ENCODE measurements at regions not wholly inside any gene's neighbourhood (a gene's known extent, or its start where the extent isn't known, plus 50 kb on each side); places are given as distances from the start of the nearest gene placed in this dataset.
A peak's percentile ranks its signal among the peaks of the same experiment; 100 is the strongest.

GRCh38 chr6:27019651-27020552 lies 227.6 kb upstream of the PRSS16 start:
- Histone ChIP-seq H4K20me1 (ENCODE audit: insufficient read depth, low read length) (no peaks in the 10 kb centered on the region), H3F3A (ENCODE audit: insufficient read depth, low read length) (no peaks in the 10 kb centered on the region), H3K36me3 (ENCODE audit: insufficient read depth, low read length) (no peaks in the 10 kb centered on the region), H2AFZ (ENCODE audit: low read length) (no peak overlapping the region), H3K4me1 (ENCODE audit: insufficient read depth, low read length, severe bottlenecking) (no peaks in the 10 kb centered on the region), H3K27me3 (ENCODE audit: insufficient read depth, low read length) (no peaks in the 10 kb centered on the region; the same call in 1 of the 2 replicates), H3K27ac (ENCODE audit: low read depth, low read length, poor library complexity, severe bottlenecking) (no peak overlapping the region), H3K9ac (ENCODE audit: low read length) (no peak overlapping the region), H3K4me2 (ENCODE audit: low read length) (peak overlapping the region; percentile 9; the same call in 1 of the 2 replicates), H3K4me3 (ENCODE audit: low read depth, low read length, poor library complexity, severe bottlenecking) (peak overlapping the region; percentile 23), H3K79me2 (ENCODE audit: insufficient read depth, low read length) (no peaks in the 10 kb centered on the region), H3K9me3 (ENCODE audit: low read length) (no peaks in the 10 kb centered on the region), H3K9me2 (ENCODE audit: low read depth, low read length) (no peaks in the 10 kb centered on the region)
- TF ChIP-seq, protein P1, sequence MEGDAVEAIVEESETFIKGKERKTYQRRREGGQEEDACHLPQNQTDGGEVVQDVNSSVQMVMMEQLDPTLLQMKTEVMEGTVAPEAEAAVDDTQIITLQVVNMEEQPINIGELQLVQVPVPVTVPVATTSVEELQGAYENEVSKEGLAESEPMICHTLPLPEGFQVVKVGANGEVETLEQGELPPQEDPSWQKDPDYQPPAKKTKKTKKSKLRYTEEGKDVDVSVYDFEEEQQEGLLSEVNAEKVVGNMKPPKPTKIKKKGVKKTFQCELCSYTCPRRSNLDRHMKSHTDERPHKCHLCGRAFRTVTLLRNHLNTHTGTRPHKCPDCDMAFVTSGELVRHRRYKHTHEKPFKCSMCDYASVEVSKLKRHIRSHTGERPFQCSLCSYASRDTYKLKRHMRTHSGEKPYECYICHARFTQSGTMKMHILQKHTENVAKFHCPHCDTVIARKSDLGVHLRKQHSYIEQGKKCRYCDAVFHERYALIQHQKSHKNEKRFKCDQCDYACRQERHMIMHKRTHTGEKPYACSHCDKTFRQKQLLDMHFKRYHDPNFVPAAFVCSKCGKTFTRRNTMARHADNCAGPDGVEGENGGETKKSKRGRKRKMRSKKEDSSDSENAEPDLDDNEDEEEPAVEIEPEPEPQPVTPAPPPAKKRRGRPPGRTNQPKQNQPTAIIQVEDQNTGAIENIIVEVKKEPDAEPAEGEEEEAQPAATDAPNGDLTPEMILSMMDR (IDR thresholded peaks at IDR 0.05; ENCODE audit: low read length) = no peak
- no peak for TF ChIP-seq EZH2 (IDR thresholded peaks at IDR 0.05; ENCODE audit: borderline replicate concordance, low read length)

DNA sequence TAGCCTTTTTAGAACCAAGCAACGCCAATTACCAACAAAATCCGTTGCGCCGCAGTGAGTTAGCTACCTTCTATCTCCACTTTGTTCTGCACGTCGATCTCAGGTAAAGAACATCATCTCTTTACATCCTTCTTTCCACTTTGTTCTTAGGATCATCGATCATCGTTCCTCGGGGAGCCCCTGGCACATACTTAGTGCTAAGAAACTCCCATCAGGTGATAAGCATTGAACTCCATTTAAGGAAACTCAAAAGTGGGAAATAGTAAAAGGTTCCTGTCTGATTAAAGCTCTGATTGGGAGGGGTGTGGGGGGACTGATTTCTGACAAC lies 227.0 kb upstream of the PRSS16 start:
- H3K27ac ChIP-seq (ENCODE audit: low read depth, low read length, poor library complexity, severe bottlenecking) = no peak overlapping the region

GRCh38 chr6:27023664-27024063 lies 223.8 kb upstream of the PRSS16 start:
- Histone ChIP-seq H3K27me3 (ENCODE audit: insufficient read depth, low read length) (no peaks in the 10 kb centered on the region; the same call in 1 of the 2 replicates), H4K20me1 (ENCODE audit: insufficient read depth, low read length) (no peaks in the 10 kb centered on the region), H3K4me2 (ENCODE audit: low read length) (no peak overlapping the region), H3K9me3 (ENCODE audit: low read length) (no peaks in the 10 kb centered on the region), H3F3A (ENCODE audit: insufficient read depth, low read length) (no peaks in the 10 kb centered on the region), H3K36me3 (ENCODE audit: insufficient read depth, low read length) (no peaks in the 10 kb centered on the region), H3K9me2 (ENCODE audit: low read depth, low read length) (no peaks in the 10 kb centered on the region), H3K4me3 (ENCODE audit: low read depth, low read length, poor library complexity, severe bottlenecking) (no peak overlapping the region), H3K27ac (ENCODE audit: low read depth, low read length, poor library complexity, severe bottlenecking) (no peak overlapping the region), H3K9ac (ENCODE audit: low read length) (no peak overlapping the region), H3K4me1 (ENCODE audit: insufficient read depth, low read length, severe bottlenecking) (no peaks in the 10 kb centered on the region), H3K79me2 (ENCODE audit: insufficient read depth, low read length) (no peaks in the 10 kb centered on the region), H2AFZ (ENCODE audit: low read length) (no peak overlapping the region)
- no peak for TF ChIP-seq EZH2 (IDR thresholded peaks at IDR 0.05; ENCODE audit: borderline replicate concordance, low read length)
- TF ChIP-seq, protein P1 (IDR thresholded peaks at IDR 0.05; ENCODE audit: low read length) = no peak

More for the DNA sequence above, 227.0 kb upstream of the PRSS16 start:
- Histone ChIP-seq H2AFZ (ENCODE audit: low read length) (no peak overlapping the region), H3K4me2 (ENCODE audit: low read length) (peak overlapping the region; percentile 9; the same call in 1 of the 2 replicates), H3K4me1 (ENCODE audit: insufficient read depth, low read length, severe bottlenecking) (no peaks in the 10 kb centered on the region), H3F3A (ENCODE audit: insufficient read depth, low read length) (no peaks in the 10 kb centered on the region), H3K27me3 (ENCODE audit: insufficient read depth, low read length) (no peaks in the 10 kb centered on the region; the same call in 1 of the 2 replicates), H3K9me2 (ENCODE audit: low read depth, low read length) (no peaks in the 10 kb centered on the region), H3K9ac (ENCODE audit: low read length) (no peak overlapping the region), H3K9me3 (ENCODE audit: low read length) (no peaks in the 10 kb centered on the region), H4K20me1 (ENCODE audit: insufficient read depth, low read length) (no peaks in the 10 kb centered on the region), H3K79me2 (ENCODE audit: insufficient read depth, low read length) (no peaks in the 10 kb centered on the region), H3K4me3 (ENCODE audit: low read depth, low read length, poor library complexity, severe bottlenecking) (peak overlapping the region; percentile 23), H3K36me3 (ENCODE audit: insufficient read depth, low read length) (no peaks in the 10 kb centered on the region)
- TF ChIP-seq EZH2 (IDR thresholded peaks at IDR 0.05; ENCODE audit: borderline replicate concordance, low read length) = no peak
- TF ChIP-seq, protein P1 (IDR thresholded peaks at IDR 0.05; ENCODE audit: low read length) = no peak

Measured in OCI-LY1 (cell line).